GM10266 (cell line): ENCODE measurements at regions not wholly inside any gene's neighbourhood (a gene's known extent, or its start where the extent isn't known, plus 50 kb on each side); places are given as distances from the start of the nearest gene placed in this dataset.

Experiments
- DNase-seq: peaks from one replicate; pipeline ENCODE4 v3.0.0; 2012; ENCODE audit errors: extremely low spot score
- TF ChIP-seq, protein P1 (sequence below): IDR thresholded peaks from 2 replicates; pipeline ENCODE4 v1.5.1; 2012; ENCODE audit warnings: mild to moderate bottlenecking, low read depth; ENCODE audit not compliant: control insufficient read depth, insufficient read depth; ENCODE audit errors: missing control alignments

DNA sequence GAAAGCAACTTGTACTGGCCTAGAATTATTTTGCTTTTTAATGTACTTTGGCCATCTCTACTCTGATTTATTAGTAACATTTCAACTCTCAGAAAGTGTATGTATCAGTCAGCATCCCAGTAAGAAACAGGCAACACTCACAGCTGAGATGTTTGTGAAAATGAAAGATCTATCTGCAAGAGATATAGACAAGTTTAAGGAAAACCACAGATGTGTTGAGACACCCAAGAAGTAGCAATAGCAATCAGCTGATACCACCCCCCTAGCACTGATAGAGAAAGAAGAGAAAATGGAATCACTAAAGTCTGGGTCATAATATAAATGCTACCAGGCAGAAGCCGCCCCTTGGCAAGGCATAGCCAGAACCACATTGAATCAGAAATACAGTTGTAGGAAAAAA is 372.0 kb downstream of the ARAP2 start:
- DNase-seq: no peak
- TF ChIP-seq, protein P1, sequence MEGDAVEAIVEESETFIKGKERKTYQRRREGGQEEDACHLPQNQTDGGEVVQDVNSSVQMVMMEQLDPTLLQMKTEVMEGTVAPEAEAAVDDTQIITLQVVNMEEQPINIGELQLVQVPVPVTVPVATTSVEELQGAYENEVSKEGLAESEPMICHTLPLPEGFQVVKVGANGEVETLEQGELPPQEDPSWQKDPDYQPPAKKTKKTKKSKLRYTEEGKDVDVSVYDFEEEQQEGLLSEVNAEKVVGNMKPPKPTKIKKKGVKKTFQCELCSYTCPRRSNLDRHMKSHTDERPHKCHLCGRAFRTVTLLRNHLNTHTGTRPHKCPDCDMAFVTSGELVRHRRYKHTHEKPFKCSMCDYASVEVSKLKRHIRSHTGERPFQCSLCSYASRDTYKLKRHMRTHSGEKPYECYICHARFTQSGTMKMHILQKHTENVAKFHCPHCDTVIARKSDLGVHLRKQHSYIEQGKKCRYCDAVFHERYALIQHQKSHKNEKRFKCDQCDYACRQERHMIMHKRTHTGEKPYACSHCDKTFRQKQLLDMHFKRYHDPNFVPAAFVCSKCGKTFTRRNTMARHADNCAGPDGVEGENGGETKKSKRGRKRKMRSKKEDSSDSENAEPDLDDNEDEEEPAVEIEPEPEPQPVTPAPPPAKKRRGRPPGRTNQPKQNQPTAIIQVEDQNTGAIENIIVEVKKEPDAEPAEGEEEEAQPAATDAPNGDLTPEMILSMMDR: no peak

DNA sequence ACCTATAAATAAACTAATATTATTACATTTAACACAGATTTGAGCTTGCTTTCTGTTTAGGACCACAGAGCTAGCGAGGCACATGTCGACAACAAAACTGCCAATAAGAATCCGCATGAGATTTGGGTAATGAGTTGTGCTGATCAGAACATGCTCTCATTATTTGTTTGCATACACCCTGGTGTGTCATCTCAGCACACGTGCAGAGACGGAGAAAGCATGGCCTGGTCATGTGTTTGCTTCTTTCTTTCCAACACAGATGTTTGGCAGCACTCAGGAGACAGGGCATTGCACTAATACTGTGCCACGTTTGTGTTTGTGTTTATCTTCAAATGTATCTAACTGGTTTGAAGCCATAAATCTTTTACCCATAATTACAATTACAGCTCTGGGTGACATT is 364.8 kb downstream of the ARAP2 start:
- no peak for DNase-seq
- TF ChIP-seq, protein P1: no peak

DNA sequence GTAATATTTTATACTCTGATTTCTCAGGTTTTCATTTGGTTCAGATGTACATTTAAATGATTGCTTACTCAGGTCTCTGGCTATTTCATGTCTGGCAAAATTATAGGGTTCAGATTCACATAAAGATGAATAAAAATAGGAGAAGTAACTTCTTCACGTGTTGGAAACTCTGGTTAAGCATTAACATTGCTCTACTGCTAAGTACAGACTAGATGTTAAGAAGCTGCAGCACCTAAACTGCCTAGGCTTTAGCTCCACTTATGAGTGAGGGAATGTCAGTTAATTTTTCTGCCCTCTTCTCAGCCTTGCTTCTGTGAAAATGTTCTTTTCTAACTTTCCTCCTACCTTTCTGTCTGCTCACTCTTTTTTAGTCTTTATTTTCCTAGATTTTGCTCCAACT is 361.2 kb downstream of the ARAP2 start:
- DNase-seq: no peak
- TF ChIP-seq, protein P1: no peak

DNA sequence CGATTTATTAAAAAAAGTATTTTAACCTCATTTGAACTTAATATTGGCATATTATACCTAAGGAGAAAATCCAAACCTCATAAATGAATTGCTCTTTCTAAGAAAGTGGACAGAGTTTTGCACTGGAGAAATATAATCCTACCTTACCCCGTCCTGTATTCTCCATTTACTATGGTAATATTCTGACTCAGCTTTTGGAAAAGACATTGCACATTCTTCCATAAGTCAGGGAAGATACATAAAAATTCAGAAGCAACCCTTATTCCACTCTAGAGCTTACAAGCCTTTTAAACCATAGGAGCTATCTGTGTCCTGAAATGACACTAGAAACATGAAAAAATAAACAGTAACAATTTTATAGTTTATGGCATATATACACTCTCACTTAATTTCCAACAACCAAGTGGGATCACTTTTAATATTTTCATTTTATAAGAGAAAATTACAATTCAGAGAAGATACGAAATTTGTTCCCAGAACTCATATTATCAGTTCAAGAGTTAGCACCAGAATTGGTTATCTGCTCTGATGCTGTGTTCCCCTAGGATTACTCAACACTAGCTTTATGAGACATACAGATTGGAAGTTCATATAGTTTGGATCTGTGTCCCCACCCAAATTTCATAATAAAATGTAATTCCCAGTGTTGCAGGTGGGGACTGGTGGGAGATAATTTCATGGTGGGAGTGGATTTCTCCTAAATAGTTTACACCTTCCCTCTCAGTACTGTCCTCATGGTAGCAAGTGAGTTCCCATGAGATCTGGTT is 359.4 kb downstream of the ARAP2 start:
- DNase-seq: no peak
- TF ChIP-seq, protein P1: no peak

DNA sequence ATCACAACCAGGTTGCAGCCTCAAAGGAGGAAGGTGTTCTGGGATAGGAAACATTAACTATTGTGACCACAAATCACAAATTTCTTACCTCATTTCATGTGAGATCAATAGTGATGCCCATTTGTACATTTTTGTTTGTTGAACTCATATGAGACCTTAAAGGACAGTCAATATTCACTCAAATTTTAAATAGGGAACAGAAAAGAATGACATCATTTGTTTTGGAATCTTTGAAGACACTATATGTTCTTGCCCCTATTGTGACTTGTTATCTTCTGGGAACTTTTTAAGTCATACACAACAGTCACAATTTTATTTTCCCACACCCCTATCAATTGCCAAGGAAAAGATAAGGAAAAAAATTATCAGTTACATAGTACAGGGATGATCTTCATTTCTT is 346.5 kb downstream of the ARAP2 start:
- no peak for DNase-seq
- TF ChIP-seq, protein P1: no peak

DNA sequence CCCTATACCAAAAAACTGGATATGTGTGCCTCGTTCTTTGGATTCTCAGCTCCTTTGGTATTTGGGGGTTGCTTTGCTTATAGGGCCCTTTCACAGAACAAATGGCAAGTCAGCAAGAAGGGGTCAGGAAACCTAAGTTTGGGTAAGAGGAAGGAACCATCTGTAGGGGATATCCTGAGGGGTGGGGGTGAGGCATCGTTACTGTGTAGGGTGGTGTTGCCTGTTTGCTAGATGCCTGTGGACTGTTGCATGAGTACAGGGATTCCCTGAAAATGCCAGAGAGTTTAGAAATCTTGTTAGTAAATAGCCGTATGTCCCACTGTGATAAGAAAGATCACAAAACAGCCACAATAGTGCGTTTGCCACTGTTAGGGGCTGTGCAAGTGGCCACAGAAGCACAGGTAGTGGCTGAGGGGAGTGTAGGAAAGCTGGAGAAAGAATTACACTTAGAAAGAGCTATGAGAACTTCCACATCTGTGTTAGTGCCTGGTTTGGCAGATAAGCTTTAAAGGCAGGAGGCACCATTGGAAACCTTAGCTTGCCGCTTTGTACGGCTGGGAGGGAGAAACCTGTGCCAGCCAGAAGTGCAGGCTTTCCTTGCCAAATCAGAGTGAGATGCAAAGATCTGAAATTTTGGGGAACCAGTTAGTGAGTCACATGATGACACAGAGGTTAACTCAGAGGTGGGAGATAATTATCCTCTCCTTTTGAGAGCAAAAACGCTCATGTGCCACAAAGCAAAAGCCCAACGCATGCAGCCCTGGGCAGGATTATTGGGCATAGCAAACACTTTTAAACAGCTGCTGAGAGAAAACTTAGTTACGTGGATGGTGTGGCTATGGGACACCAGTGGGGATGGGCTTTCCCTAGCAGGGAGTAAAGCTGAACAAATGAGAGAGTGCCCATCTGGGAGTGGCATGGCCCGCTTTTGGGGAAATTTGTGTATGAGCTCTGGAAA is 343.7 kb downstream of the ARAP2 start:
- DNase-seq: no peak
- TF ChIP-seq, protein P1: no peak
